ENCODE measurements at regions not wholly inside any gene's neighbourhood (a gene's known extent, or its start where the extent isn't known, plus 50 kb on each side); places are given as distances from the start of the nearest gene placed in this dataset.

DNA sequence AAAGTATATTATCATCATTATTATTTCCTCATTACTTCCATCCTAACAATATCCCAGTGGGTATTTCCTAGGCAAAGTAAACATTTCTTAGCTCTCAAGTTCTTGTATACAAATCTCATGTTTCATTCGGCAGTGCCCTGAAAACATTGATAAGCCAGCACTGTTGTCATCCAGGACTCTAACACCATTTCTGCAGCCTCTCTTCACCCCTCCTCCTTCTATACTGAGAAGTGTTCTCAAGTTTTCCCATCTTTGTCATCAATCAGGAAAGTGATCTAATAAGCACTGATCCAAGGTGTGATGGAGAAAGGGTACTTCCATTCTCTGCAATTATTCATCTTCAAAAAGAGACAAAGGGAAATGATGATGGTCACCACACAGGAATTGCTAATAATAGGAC lies 168.4 kb upstream of the CCDC54 start:
- TF ChIP-seq RAD21 (IDR thresholded peaks at IDR 0.05; ENCODE audit: low read length), result no peak
- no peak for TF ChIP-seq EP300 (IDR thresholded peaks at IDR 0.05; ENCODE audit: borderline replicate concordance in 1 of 2, low read depth in 1 of 2, low read length in 1 of 2)
- TF ChIP-seq, protein P1, sequence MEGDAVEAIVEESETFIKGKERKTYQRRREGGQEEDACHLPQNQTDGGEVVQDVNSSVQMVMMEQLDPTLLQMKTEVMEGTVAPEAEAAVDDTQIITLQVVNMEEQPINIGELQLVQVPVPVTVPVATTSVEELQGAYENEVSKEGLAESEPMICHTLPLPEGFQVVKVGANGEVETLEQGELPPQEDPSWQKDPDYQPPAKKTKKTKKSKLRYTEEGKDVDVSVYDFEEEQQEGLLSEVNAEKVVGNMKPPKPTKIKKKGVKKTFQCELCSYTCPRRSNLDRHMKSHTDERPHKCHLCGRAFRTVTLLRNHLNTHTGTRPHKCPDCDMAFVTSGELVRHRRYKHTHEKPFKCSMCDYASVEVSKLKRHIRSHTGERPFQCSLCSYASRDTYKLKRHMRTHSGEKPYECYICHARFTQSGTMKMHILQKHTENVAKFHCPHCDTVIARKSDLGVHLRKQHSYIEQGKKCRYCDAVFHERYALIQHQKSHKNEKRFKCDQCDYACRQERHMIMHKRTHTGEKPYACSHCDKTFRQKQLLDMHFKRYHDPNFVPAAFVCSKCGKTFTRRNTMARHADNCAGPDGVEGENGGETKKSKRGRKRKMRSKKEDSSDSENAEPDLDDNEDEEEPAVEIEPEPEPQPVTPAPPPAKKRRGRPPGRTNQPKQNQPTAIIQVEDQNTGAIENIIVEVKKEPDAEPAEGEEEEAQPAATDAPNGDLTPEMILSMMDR (IDR thresholded peaks at IDR 0.05), result no peak
- TF ChIP-seq TEAD4 (IDR thresholded peaks at IDR 0.05; ENCODE audit: borderline replicate concordance, insufficient read depth), result no peak
- TF ChIP-seq, protein P2, sequence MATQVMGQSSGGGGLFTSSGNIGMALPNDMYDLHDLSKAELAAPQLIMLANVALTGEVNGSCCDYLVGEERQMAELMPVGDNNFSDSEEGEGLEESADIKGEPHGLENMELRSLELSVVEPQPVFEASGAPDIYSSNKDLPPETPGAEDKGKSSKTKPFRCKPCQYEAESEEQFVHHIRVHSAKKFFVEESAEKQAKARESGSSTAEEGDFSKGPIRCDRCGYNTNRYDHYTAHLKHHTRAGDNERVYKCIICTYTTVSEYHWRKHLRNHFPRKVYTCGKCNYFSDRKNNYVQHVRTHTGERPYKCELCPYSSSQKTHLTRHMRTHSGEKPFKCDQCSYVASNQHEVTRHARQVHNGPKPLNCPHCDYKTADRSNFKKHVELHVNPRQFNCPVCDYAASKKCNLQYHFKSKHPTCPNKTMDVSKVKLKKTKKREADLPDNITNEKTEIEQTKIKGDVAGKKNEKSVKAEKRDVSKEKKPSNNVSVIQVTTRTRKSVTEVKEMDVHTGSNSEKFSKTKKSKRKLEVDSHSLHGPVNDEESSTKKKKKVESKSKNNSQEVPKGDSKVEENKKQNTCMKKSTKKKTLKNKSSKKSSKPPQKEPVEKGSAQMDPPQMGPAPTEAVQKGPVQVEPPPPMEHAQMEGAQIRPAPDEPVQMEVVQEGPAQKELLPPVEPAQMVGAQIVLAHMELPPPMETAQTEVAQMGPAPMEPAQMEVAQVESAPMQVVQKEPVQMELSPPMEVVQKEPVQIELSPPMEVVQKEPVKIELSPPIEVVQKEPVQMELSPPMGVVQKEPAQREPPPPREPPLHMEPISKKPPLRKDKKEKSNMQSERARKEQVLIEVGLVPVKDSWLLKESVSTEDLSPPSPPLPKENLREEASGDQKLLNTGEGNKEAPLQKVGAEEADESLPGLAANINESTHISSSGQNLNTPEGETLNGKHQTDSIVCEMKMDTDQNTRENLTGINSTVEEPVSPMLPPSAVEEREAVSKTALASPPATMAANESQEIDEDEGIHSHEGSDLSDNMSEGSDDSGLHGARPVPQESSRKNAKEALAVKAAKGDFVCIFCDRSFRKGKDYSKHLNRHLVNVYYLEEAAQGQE (IDR thresholded peaks at IDR 0.05; ENCODE audit: low read depth, low read length), result no peak
- TF ChIP-seq, protein P3, sequence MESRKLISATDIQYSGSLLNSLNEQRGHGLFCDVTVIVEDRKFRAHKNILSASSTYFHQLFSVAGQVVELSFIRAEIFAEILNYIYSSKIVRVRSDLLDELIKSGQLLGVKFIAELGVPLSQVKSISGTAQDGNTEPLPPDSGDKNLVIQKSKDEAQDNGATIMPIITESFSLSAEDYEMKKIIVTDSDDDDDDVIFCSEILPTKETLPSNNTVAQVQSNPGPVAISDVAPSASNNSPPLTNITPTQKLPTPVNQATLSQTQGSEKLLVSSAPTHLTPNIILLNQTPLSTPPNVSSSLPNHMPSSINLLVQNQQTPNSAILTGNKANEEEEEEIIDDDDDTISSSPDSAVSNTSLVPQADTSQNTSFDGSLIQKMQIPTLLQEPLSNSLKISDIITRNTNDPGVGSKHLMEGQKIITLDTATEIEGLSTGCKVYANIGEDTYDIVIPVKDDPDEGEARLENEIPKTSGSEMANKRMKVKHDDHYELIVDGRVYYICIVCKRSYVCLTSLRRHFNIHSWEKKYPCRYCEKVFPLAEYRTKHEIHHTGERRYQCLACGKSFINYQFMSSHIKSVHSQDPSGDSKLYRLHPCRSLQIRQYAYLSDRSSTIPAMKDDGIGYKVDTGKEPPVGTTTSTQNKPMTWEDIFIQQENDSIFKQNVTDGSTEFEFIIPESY (IDR thresholded peaks at IDR 0.05; ENCODE audit: borderline replicate concordance, low read depth), result no peak
- TF ChIP-seq, protein P4, sequence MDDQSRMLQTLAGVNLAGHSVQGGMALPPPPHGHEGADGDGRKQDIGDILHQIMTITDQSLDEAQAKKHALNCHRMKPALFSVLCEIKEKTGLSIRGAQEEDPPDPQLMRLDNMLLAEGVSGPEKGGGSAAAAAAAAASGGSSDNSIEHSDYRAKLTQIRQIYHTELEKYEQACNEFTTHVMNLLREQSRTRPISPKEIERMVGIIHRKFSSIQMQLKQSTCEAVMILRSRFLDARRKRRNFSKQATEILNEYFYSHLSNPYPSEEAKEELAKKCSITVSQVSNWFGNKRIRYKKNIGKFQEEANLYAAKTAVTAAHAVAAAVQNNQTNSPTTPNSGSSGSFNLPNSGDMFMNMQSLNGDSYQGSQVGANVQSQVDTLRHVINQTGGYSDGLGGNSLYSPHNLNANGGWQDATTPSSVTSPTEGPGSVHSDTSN (IDR thresholded peaks at IDR 0.05), result no peak
- TF ChIP-seq MXI1 (IDR thresholded peaks at IDR 0.05; ENCODE audit: low read depth, low read length), result no peak
- TF ChIP-seq POLR2AphosphoS5 (IDR thresholded peaks at IDR 0.05; ENCODE audit: low read depth, low read length), result no peak
- TF ChIP-seq EZH2phosphoT487 (IDR thresholded peaks at IDR 0.05; ENCODE audit: borderline replicate concordance, low read depth), result no peak
- TF ChIP-seq NFIC (IDR thresholded peaks at IDR 0.05; ENCODE audit: borderline replicate concordance), result no peak
- TF ChIP-seq, protein P5, sequence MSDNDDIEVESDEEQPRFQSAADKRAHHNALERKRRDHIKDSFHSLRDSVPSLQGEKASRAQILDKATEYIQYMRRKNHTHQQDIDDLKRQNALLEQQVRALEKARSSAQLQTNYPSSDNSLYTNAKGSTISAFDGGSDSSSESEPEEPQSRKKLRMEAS (IDR thresholded peaks at IDR 0.05; ENCODE audit: low read depth), result no peak

All from SK-N-SH (cell line).